ENCODE measurements at regions not wholly inside any gene's neighbourhood (a gene's known extent, or its start where the extent isn't known, plus 50 kb on each side); places are given as distances from the start of the nearest gene placed in this dataset.

GRCh38 chr20:59400708-59401107 lies 100.3 kb downstream of the EDN3 start:
- WGBS, 2 experiments (ENCODE audit: extremely low coverage in 2 of 2, insufficient read length in 1 of 2), result 0% methylated on average over 1 of the region's 9 CpGs; no CpG with 5 or more reads in 1 of the 2 experiments
- no peak overlapping the region for H3K4me2 ChIP-seq (ENCODE audit: low read depth, low read length)
- DNase-seq (no peak), ATAC-seq (ENCODE audit: low read depth) (no peak)
- TF ChIP-seq CTCF (conservative IDR thresholded peaks at IDR 0.05; ENCODE audit: low read depth, low read length), result no peak
- TF ChIP-seq SMC3 (IDR thresholded peaks at IDR 0.05; ENCODE audit: low read depth, low read length), result no peak
- no peak for TF ChIP-seq CHD1 (IDR thresholded peaks at IDR 0.05; ENCODE audit: low read depth, low read length)
- no peak for TF ChIP-seq ELK1 (IDR thresholded peaks at IDR 0.05; ENCODE audit: borderline replicate concordance, low read depth, low read length)
- no peak for TF ChIP-seq POLR2A (IDR thresholded peaks at IDR 0.05; ENCODE audit: low read depth, low read length)
- TF ChIP-seq MAFK (IDR thresholded peaks at IDR 0.05; ENCODE audit: low read depth, low read length), result no peak
- no peak for TF ChIP-seq RCOR1 (IDR thresholded peaks at IDR 0.05; ENCODE audit: insufficient replicate concordance, low read length)
- TF ChIP-seq CEBPB (IDR thresholded peaks at IDR 0.05; ENCODE audit: low read depth, low read length), result no peak
- TF ChIP-seq MXI1 (IDR thresholded peaks at IDR 0.05; ENCODE audit: borderline replicate concordance, low read depth, low read length), result no peak
- TF ChIP-seq FOS (IDR thresholded peaks at IDR 0.05; ENCODE audit: low read depth, low read length), result no peak
- no peaks in the 10 kb centered on the region for H3K4me1 ChIP-seq (ENCODE audit: control insufficient read depth, insufficient read depth, low read length)
- no TSS peak for BruUV-seq (replicated peaks)
- H2AK5ac ChIP-seq (ENCODE audit: low read depth, low read length), result no peak overlapping the region
- H2BK20ac ChIP-seq (ENCODE audit: low read depth, low read length), result no peak overlapping the region
- no peak overlapping the region for H3K27ac ChIP-seq (ENCODE audit: insufficient read depth, low read length)
- no peak overlapping the region for H2BK5ac ChIP-seq (ENCODE audit: low read depth, low read length, poor library complexity, severe bottlenecking)
- H2AFZ ChIP-seq (replicated peaks; ENCODE audit: low read length, poor library complexity), result no peak overlapping the region
- ChIA-PET POLR2A (ENCODE audit: unreplicated experiment) (no interaction called here), CTCF (no interaction called here)
- no peak overlapping the region for H2BK15ac ChIP-seq (ENCODE audit: low read depth, low read length)
- no peak overlapping the region for H3K23ac ChIP-seq (ENCODE audit: low read depth, low read length)
- no peaks in the 10 kb centered on the region for H3K9me3 ChIP-seq (ENCODE audit: control insufficient read depth, insufficient read depth, low read length)
- no peak overlapping the region for H4K8ac ChIP-seq (ENCODE audit: low read depth in 2 of 2, low read length in 2 of 2)
- no peak overlapping the region for H3K4ac ChIP-seq (ENCODE audit: low read depth, low read length)
- peaks cover 12% of the 10 kb centered on the region for H3K27me3 ChIP-seq (ENCODE audit: control insufficient read depth, insufficient read depth, low read length)
- no peaks in the 10 kb centered on the region for H3K36me3 ChIP-seq (ENCODE audit: control insufficient read depth, insufficient read depth, low read length)
- in situ Hi-C loops (cut with MboI; ENCODE audit: low sequenced_read_pairs) (no loop called here), intact Hi-C loops (cut with micrococcal nuclease) (loop anchor here (5.0 to 10.0 kb wide), 2 partner anchors 316 to 528 kb away; no protein-coding TSS in a partner anchor), dilution Hi-C loops (cut with HindIII; ENCODE audit: low sequenced_read_pairs, unreplicated experiment) (no loop called here)
- H2BK120ac ChIP-seq (ENCODE audit: low read depth, low read length), result no peak overlapping the region
- no peak overlapping the region for H3K14ac ChIP-seq (replicated peaks; ENCODE audit: low read depth, low read length)
- H3K9ac ChIP-seq (ENCODE audit: low read depth, low read length), result no peak overlapping the region
- H3K79me1 ChIP-seq (ENCODE audit: low read depth in 1 of 2, low read length in 2 of 2), result no peaks in the 10 kb centered on the region
- H3K56ac ChIP-seq (ENCODE audit: extremely low read depth, insufficient read depth, low read length), result no peak overlapping the region
- no peak overlapping the region for H4K5ac ChIP-seq (ENCODE audit: low read depth, low read length)
- H4K20me1 ChIP-seq (ENCODE audit: insufficient read depth, low read length), result no peaks in the 10 kb centered on the region
- H4K91ac ChIP-seq (ENCODE audit: insufficient read depth, low read depth, low read length), result no peak overlapping the region
- H3K18ac ChIP-seq (ENCODE audit: low read depth, low read length), result no peak overlapping the region
- H2AK9ac ChIP-seq (replicated peaks; ENCODE audit: low read depth, low read length, poor library complexity), result no peak overlapping the region
- H3K9me1 ChIP-seq (ENCODE audit: insufficient read depth, low read length), result no peaks in the 10 kb centered on the region
- no peak overlapping the region for H3K4me3 ChIP-seq (ENCODE audit: insufficient read depth, low read depth, low read length)
